NK-92 treated with Interleukin-12 subunit alpha and Interleukin-12 subunit beta, amount 100 ng/mL, for 24 hours (cell line): ENCODE measurements at regions not wholly inside any gene's neighbourhood (a gene's known extent, or its start where the extent isn't known, plus 50 kb on each side); places are given as distances from the start of the nearest gene placed in this dataset.
"Not testable (repeated sequence)": the region's sequence is repeated elsewhere in the genome, so short reads cannot be mapped to it uniquely, and the experiment has no call there.

Experiments
- DNase-seq: peaks from one replicate; lab custom pipeline; 2025; lab: John Stamatoyannopoulos, UW

DNA sequence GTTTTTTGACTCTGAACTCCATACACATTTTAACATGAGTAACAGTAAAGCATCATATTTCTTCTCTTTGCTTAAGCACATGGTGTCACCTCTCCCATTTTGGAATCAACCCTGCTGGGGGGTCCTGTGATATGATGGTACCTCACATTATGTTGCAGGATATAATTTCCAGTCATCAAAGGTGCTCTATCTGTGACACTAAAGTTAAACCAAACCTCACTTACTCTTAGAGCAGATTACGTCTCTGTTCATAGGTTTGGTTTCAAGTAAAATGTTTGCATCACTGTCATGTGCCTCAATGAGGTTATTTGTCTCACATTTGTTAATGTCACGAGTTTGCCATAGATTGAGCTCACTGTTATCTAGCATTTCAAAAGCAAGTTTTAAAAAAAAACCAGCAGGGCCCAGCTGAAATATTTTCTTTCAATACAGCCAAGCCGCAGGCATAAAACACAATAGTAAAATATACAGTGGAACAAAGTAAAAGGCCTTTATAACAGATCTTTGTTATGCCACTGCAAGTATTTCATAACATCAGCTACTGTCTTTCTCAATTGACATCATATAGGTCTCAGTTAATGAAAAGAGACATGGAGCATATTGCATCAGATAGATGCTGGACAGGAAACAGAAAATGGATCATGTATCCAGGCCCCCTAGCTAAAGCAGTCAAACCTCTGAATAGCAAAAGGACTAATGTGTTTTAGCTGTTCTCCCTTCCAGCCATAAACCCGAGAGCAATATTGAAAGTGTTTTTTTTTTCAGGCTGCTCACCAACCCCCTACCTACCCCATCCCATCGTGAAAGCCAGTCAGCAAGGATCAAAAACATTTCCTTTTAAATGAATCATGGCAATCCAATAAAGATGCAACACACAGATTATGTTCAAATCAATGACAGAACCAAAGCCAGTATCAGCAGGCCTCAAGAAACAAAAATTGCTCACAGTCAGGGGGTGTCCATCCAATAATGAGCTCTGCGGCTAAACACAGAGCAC, 182.1 kb upstream of the ITGA1 start:
- DNase-seq = no peak

DNA sequence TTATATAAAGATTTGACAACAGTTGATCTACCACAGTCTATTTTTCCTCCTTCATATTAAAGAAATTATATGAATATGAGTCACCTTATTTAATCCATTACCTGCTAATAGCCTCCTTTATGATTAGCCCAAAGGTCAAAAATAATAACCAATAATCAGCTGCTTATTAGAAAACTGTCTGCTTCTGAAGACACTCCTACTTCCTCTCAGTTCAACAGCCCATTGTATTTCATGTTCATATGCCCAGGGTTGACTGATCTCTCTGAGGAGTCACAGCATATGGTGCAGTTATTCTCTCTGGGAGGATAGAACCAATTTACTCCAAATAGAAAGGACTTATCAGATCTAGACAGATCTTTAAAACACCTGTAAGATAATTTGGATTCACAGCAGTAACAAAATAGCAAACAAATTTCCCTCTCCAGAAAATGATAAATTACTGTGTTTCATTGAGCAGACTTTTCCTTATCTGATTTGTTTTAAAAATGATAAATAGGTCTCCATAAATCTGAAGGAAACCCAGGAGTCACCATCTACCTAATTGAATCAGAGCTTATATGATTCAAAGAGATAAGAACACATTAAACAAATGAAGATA, 180.4 kb upstream of the ITGA1 start:
- DNase-seq = no peak

DNA sequence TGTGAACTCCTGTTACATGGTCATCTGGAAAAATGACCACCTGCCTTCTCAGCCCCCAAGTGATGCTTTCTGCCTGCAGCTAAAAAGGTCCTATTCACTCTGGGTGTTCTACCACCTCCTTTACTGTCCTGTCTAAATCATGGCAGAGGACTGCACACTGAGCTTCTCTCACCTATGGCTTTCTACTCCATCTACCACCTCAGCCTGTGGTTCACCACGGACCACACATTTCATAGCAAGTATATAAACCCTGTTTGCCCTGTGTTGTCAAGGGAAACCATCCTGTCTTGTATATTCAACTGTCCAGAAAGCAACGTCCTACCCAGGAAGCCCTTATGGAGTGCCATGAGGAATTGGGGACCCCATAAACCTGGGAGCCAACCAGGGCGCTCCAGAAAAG, 167.4 kb upstream of the ITGA1 start:
- DNase-seq = no peak

DNA sequence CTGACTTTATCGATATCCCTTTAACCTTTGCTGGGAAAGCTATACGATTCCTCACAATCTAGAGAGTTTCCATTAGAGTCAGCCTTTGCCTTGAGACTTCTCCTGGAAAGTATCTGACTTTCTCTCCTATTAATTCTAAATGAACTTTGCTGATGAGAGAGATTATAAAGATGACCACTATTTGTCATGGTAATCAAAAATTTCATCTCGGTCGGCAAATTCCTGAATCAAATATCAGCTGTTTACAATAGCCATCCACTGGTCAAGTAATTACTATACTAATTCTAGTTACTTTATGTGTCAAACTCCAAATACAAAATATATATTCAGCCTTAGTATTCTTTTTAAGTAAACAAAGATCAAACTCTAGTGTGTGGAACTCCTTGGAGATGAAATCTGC, 164.4 kb upstream of the ITGA1 start:
- no peak for DNase-seq

DNA sequence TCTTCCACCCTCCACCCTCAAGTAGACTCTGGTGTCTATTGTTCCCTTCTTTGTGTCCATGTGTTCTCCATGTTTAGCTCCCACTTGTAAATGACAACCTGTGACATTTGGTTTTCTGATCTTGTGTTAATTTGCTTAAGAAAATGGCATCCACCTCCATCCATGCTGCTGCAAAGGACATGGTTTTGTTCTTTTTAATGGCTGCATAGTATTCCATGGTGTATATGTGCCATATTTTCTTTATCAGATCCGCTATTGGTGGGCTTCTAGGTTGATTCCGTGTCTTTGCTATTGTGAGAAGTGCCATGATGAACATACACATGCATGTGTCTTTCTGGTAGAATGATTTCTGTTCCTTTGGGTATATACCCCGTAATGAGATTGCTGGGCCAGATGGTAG, 163.4 kb upstream of the ITGA1 start:
- DNase-seq = no peak

DNA sequence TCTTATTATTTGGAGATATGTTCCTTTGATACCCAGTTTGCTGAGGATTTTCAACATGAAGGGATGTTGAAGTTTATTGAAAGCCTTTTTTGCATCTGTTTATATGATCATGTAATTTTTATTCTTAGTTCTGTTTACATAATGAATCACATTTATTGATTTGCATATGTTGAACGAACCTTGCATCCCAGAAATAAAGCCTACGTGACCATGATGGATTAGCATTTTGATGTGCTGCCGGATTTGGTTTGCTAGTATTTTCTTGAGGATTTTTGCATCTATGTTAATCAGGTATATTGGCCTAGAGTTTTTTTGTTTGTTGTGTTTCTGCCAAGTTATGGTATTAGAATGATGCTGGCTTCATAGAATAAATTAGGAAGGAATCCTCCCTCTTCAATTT, 161.4 kb upstream of the ITGA1 start:
- no peak for DNase-seq

DNA sequence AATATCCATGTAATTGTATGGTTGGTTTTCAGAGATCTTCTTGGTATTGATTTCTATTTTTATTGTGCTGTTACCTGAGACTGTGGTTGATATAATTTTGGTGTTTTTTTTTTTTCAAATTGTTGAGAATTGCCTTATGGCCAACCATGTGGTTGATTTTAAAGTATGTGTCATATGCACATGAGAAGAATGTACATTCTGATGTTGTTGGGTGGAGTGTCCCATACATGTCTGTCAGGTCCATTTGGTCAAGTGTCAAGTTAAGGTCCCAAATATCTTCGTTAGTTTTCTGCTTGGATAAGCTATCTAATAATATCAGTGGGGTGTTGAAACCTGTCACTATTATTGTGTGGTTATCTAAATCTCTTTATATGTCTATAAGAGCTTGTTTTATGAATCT, 160.0 kb upstream of the ITGA1 start:
- DNase-seq = no peak

DNA sequence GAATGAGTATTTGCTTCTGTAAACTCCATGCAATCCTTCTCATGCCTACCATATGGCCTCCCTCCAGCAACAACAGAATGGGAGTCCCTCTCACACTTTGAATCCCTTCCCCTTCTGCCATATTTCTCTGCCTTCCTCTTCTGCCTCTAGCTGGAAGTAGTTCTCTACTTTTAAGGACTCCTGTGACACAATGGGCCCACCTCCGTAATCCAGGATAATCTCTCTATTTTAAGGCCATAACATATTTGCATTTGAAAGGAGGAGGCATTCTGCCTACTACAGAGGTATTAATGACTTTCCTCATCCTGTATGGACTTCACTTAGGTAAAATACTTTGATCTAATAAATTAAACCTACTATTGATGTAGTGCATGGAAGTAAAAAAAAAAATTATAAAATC, 155.4 kb upstream of the ITGA1 start:
- no peak for DNase-seq

DNA sequence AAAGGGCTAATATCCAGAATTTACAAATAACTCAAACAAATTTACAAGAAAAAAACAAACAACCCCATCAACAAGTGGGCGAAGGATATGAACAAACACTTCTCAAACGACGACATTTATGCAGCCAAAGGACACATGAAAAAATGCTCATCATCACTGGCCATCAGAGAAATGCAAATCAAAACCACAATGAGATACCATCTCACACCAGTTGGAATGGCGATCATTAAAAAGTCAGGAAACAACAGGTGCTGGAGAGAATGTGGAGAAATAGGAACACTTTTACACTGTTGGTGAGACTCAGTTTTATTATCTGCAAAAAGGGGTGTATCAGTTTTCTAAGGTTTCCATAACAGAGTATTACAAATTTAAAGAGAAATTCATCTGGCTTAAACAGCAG, 153.5 kb upstream of the ITGA1 start:
- not testable (repeated sequence) for DNase-seq

DNA sequence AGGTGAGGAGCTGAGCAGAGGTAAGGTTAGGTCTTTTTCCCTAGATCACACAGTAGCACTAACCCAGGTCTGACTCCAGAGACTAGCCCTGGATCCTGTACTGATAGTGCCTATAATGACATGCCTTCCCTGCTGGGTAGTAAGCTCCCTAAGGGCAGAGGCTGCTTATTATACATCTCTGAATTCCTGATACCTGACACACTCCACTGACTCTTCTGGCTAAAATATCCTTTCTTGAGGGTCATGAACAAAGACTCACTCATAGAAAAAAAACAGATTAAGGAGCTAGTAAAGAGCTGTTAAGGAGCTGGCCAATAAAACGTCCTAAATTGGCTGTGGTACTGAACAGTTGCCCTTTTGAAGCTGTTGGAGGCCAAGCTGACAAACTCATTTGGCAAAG, 149.0 kb upstream of the ITGA1 start:
- no peak for DNase-seq

DNA sequence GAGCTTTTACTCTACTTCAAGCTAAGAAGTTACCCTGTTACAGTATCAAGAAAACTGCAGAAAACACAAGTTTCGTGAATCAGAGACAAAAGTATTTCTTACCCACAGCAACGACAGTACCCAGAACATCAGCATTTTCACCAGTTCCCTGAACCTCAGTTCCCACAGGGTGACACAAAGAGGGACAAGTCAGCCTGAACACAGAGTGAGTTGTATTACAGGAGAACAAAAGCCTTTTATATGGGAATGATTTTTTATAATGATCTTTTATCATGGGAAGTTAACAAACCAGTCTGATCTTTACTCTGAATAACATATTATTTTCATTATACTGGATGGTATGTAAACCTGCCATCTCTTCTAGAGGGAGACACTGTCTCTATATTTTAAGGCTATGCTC, 139.0 kb upstream of the ITGA1 start:
- DNase-seq = no peak

DNA sequence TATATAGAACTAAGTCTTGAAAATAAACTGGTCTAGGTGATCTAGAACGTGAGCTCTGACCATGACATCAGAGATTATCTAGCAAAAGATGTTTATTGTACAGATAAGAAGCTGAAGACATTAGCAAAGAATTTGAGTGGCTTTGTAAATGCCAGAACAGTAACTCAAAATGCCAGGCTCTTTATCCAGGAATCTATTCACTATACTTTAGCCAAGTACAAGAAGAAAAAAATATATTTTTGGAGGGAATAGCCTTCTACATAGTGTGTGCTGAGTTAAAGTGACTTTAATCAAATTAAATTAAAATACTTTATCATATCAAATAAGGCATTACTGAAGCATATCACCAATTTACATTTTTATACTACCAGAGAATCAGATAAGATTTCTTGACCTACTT, 132.6 kb upstream of the ITGA1 start:
- DNase-seq = no peak

DNA sequence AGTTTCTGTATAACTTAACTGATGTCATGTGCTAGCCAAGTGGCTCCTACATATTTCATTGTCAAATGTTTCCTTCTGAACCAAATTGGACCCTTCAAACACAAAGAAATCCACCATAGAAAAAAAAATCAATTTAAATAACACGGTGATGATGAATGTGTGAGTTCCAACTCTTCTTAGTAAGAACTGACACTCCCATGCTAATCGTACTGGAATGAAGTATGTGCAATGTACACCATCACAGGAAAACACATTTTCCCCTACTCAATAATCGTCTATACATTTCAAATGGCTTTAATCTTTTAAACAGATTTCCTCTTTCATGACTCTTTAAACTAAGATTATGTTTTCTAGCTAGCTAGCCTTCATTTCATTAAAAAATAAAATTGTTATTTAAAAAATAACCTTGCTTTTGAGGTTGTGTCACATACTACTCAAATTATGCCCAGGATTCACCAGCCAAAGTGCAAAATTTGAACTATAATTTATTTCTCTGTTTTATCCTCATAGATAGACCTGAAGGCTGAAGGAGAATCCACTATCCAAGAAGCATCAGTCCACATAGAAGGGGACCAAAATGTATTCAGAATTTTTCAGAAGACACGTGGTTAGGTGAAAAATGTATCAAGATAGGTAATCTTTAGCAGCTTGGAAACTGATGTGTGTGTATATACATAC, 131.0 kb upstream of the ITGA1 start:
- DNase-seq = no peak

DNA sequence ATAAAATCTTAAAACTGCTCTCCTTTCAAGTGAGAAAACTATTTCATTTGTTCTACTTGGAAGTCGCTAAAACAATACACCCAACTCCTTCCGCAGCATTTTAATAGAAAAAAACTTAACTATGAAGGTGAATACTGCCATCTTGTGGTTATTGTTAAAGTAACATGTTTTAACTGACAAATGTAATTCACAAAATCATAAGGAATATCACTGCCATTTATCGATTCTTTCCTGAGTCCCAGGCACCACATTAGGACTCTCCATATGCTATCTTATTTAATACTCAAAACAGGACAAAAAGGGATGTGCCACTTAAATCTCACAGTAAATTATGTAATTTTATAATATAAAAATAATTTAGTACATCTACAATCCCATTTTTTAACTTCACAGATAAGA, 130.5 kb upstream of the ITGA1 start:
- DNase-seq = no peak

DNA sequence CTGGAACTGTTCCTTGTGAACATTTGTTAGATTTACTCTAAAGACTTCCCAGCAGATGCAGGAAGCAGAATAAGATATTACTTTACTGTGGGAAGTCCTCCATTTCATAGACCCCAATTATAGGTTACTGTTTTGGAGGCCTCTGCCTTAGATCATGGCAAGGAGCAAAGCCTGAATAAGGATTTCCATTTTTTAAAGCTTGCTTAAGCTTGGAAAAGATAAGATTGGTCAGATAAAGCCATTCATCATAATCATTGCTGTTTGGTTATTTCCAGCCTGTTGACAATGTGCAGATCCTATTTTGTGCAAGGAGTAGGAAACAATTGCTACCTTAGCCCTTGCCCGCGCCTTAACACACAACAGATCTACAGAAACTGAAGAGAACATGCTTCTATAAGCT, 129.5 kb upstream of the ITGA1 start:
- no peak for DNase-seq

DNA sequence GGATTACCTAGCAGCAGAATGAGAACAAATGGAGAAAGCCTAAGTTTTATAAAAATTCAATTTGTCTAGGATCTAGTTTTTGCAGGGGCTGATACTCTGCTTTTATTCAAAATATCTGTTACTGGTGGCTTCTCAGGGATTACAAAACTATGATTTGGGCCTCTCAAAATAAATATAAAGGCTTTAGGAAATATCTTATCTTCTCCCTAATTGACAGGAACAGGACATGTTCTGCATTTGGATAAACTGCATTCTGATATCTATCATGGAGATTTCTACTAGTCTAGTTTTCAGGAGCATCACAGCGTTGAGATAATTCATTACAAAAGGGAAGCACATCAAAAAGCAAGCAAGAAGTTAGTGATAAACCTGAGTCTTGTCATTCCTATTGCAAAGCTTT, 127.1 kb upstream of the ITGA1 start:
- DNase-seq = no peak

DNA sequence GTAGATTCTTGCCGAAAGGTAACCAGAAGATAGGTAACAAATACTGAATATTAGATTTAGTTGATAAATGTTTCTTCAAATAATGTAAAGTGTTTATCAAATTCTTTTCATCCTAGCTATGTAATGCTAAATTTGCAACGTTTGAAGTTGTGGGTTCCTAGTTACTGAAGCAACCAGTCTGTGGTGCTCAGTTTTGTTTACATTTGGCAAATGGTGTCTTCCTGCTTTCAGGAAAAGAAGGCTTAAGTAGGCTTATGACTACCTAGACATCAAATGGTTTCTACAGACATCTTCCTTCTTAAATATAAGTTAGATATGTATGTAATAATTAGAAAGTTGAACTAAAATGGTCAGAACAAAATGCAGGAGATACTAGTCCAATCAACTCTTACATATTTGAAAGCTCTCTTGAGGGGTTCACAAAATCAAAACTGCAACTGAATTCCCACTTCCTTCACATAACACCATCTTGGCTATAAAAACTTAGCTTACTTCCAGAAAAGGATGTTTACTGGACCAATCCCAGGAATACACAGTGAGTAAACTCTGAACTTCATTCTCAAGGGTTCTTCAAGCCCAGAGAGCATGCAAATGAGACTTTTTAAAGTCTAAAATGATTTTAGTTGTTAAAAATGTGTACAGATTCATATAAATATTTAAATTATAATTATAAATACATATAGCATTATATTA, 125.7 kb upstream of the ITGA1 start:
- no peak for DNase-seq

DNA sequence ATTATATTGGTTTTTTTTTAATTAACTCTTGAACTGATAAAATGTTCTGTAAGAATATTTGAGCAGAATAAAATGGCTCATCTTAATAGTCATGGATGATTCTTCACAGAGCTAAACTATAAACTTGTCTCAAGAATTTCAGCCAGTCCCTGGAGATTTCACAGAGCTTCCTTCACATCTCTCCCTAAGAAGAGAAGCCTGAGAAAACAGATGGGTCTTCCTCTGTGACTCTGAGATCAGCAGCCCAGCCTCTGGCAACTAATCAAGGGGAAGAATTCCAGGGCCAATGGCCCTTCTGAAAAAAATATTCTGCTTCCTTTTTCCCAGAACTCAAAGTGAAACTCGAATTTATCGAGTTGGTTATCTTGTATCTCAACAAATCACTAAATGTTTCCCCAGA, 122.2 kb upstream of the ITGA1 start:
- no peak for DNase-seq

DNA sequence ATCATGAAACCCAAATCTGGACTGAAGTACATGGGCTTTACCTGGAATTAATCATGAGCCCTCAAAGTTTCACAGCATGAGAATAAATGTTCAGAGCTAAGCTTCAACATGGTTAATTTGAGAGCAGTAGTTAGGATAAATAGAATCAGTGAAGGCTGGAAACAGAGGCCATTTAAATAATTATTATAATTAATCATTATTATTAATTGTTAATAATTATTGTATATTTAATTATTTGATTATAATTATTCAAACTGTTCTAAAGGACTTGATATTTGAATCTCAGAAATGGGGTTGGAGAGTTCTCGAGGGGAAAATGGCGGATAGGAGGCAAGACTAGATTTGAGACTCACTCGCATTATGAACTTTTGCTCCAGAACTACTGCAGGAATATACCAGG, 119.6 kb upstream of the ITGA1 start:
- no peak for DNase-seq

DNA sequence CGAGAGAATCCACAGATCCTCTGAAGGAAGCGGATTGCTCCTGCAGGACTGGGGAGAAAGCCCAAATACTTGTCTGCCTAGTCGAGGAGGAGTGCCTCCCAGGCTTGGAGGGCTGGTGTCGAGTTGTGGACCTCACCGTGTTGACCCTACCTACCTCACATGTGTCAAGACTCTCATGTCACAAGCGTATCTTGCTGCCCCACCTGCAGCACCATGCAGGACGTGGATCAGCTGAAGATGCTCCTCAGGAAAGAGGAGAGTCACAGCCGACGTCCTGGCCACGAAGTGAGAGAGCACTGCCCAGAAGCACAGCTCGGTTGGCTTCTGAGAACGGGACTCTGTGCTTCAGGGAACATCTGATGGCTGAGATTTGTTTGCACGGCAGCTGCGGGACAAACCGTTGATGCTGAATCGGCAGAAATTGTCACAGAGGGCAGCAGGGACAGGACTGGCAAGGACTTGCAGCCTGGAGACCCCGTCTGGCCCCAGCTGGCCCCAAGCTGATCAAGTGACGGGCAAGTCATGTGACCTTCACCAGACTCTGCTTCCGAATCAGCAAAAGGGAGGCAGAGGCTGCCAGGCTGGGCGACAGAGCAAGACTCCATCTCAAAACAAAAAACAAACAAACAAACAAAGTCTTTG, 119.1 kb upstream of the ITGA1 start:
- no peak for DNase-seq

DNA sequence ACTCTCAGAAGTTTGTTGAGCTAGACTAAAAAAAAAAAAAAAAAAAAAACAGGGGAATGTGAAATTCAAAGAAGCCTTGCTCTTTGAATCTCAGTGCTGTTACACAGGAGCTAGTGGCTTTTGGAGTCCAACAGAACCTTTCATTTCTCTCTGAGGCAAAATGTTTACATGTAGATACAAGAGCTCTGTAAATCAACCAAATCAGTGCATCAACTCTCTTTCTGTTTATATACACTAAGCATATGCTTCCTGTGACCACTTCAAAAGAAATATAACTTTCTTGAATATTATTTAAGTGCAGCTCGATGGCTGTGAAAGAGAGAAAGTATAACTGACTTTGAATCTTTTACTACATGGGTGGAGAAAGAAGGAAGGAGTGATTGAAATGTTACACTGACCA, 115.3 kb upstream of the ITGA1 start:
- DNase-seq = no peak

DNA sequence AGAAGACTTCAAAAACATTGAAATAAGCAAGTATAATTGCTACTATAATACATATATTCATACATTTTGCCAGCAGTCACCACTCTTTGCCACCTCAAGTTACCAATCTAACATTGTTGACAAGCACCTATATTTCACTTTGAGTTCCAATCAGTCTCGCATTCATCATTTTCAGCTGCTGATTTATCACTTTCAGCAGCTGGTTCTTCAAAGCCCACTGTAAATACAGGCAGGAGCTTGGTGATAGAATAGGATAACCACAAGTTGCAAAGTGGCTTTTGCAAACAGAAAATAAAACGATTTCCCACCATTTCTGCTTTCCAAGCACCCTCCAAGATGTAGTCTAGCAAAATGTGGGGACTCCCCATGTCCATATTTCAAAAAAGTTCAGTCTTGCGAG, 114.2 kb upstream of the ITGA1 start:
- no peak for DNase-seq
